NCI-H526 treated with DMSO at 0.1 percent for 48 hours (cell line): ENCODE measurements at regions not wholly inside any gene's neighbourhood (a gene's known extent, or its start where the extent isn't known, plus 50 kb on each side); places are given as distances from the start of the nearest gene placed in this dataset.

Source experiments
- DNase-seq: peaks from one replicate; lab custom pipeline; 2025; lab: John Stamatoyannopoulos, UW

DNA sequence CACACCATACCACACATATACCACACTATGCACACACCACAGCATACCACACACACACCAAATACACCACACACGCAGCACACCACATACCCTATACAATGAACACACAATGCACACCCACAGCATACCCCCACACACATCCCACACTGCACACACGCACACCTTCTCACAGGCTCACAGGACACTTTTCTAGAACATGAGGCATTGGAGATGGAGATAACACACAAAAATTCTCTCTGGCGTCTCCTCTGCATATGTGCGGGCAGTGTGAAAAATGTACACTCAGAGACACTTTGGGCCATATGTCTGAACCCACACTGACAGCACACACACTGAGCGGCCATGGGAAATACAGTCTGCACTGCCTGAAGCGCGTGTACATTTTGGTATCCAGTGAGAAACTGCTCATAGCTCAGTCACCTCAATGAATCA, 278.1 kb downstream of the GADD45G start:
- DNase-seq, result no peak

DNA sequence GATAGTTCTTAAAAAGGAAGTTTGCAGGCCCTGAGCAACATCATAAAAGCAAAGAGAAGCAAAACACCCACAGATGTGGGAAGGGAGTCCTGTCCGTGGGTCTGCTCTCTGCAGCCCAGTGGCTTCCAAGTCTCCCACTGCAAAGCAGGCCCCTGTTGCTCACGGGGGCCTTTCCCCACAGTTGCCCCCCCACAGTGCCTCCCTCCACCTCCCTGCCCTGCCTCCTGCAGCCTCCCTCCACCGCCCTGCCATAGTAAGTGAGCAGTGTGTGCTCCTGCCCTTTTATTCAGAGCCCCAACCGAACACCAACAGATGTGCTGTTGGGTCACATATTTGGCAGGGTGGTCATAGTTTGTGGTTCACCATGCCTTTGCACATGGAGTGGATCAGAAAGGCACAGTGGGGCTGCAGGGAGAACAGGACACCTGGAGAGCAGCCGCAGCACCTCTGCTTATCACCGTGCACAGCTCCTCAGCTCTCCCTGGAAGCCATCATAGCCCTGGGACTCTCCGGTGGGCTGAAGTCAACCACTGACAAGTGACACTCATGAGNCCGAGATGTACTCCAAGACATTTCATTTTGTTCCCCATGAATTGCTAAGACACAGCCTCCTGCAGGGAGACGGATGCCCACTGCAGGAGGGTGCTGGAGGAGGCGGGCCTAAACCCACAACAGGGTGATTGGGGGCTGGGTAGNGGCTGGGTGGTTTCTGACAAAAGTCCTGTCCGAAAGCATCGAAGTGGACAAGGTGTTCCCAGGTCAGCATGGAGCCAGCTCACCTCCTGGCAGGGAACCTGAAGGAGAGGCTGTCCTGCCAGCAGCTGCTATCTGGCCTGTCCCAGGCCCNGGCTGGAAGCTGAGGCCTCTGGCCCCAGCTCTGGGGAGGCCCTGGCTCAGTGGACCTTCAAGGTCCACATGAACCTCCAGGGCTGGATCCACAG, 278.9 kb downstream of the GADD45G start:
- DNase-seq, result no peak

- DNase-seq, result no peak
Observed at GRCh38 chr9:89884356-89885083, 279.7 kb downstream of the GADD45G start.

DNA sequence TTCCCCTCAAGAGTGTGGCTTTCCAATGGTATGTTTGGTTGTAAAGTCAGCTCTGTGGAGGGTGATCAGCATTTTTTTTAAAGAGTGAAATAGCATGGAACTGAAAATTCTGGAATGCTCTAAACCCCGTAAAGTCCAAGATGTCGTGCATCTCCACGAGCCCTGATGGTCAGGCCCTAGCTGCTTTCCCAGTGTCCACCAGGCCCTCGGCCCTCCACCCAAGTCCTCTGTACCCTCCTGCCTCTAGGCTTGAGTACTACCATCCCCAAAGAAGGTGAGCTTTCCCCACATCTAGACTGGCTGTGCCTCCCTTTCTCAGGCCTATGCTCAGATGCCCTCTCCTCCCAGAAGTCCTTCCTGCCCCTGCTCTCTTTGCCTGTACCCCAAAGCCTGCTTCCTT, 280.3 kb downstream of the GADD45G start:
- DNase-seq, result no peak

GRCh38 chr9:89886281-89886700, 281.5 kb downstream of the GADD45G start:
- DNase-seq, result no peak

- no peak for DNase-seq
Observed at GRCh38 chr9:89887286-89887685, 282.5 kb downstream of the GADD45G start.

DNA sequence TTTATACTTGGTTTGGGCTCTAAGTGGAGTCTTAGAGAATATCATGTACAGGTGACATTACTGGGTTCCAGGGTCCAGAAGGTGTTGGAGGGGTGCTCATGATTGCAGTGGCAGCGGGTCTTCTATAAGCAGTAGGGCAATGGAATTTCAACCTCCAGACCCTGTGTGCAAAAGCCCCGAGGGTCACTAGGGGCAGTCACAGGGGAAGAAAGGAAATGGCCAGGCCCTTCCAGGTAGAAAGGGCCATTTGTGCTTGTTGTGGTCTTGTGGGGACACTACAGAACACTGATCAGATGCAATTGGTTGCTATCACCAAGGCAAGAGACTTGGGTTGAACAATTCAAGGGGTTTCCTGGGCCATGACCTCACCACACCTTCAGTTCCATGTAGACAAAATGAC, 283.4 kb downstream of the GADD45G start:
- no peak for DNase-seq

DNA sequence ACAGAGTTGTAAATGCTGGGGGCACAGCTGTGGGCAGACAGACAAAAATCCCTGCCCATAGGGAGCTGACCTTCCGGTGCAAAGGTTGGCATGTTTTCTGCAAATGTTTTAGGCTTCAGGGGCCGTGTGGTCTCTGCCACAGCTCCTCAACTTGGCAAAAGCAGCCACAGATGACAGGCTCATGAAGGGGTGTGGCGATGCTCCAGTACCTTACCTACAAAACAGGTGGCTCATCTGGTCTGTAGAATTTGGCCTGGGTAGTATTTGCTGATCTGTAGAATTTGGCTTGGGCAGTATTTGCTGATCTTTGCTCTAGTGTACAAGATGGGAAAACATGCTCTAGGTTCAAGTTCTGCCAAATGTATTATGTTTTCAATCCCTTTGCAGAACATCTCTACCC, 283.9 kb downstream of the GADD45G start:
- DNase-seq, result no peak

- DNase-seq, result no peak
Observed at GRCh38 chr9:89889865-89890264, 285.1 kb downstream of the GADD45G start.

DNA sequence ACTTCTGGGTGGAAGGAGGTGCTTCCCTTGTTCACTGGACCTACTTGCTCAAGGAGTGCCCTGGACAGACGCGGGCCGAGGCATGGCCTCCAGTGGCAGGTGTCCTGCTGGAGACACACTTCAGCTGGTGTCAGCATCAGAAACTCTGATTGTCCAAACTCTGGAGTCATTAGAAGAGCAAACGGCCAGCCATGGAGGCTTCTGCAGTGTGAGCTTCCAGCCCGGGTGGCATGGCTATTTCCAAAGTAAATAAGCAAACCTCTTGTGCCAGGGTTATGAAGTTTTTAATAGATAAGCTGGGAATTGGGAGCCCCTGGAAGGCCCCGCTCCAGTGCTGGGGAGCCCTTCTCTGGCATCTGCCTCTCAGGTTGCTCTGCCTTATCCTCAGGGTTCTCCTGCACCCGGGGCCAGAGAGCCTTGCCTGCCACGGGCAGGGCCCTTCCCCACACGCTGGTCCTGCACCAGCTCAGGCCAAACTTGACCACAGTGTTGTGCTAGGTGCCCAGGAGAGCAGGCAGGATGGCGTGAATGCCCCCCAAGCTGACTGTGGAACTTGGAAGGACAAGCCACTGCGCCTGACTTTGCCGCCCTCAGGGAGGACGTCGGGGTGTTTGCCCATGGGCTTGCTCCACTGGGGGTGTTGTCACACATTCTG, 285.6 kb downstream of the GADD45G start:
- DNase-seq, result no peak

- DNase-seq, result no peak
Observed at GRCh38 chr9:89891221-89891590, 286.4 kb downstream of the GADD45G start.

GRCh38 chr9:89891591-89892304, 286.9 kb downstream of the GADD45G start:
- DNase-seq, result no peak

GRCh38 chr9:89892920-89893319, 288.1 kb downstream of the GADD45G start:
- DNase-seq, result no peak

DNA sequence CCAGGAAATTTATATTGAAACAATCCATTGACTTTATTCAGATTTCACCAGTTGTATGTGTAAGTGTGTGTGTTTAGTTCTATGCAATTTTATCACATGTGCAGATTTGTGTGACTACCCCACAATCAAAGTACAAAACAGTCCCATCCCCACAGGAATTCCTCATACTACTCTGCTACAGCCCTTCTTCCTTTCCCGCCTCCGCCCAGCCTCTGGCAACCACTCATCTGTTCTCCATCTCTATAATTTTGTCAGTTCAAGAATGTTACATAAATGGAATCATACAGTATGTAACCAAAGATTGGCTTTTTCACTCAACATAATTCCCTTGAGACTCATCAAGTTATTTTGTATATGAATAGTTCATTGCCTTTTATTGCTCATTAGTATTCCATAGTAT, 289.1 kb downstream of the GADD45G start:
- DNase-seq, result no peak

DNA sequence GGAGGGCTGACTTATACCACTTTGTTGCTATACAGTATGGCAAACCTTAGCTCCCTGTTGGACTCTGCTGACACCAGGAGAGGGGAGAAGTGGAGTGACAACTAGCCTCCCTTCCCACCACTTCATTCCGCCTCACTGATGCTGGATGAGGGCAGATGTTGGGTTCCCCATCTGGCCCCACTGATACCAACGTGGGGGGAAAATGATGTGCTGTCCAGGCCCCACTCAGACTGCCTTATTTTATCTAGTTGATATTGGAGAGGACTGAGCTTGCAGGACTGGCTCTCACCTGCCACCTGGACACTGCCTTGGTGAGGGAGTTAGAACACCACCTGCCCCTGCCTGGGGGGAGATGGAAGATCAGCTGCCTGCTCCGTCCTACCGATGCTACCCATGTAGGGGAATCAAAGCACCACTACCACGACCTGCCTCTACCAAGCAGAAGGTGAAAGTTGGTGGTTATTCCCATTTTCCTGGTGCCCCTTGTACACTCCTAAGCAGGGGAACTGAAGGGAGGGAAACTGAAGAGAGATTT, 292.1 kb downstream of the GADD45G start:
- no peak for DNase-seq

GRCh38 chr9:89899573-89899972, 294.8 kb downstream of the GADD45G start:
- no peak for DNase-seq

DNA sequence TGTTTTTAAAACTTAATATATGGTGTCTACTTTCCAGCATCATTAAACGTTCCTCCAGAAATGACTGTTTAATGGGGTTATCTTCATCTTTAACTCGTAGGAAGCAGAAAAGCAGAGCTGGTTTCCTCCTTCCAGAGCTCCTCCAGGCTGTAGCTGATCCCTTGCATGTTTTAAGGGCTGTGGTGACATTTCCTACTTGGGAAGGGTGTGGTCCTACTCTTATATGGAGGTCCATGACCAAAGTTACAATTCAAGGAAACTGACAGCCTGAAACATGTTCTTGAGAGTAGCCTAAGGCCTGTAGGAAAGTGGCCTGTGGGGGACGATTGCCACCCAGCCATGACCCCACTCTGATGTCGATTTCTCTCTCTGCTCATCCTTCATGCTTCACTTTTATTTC, 297.1 kb downstream of the GADD45G start:
- no peak for DNase-seq

DNA sequence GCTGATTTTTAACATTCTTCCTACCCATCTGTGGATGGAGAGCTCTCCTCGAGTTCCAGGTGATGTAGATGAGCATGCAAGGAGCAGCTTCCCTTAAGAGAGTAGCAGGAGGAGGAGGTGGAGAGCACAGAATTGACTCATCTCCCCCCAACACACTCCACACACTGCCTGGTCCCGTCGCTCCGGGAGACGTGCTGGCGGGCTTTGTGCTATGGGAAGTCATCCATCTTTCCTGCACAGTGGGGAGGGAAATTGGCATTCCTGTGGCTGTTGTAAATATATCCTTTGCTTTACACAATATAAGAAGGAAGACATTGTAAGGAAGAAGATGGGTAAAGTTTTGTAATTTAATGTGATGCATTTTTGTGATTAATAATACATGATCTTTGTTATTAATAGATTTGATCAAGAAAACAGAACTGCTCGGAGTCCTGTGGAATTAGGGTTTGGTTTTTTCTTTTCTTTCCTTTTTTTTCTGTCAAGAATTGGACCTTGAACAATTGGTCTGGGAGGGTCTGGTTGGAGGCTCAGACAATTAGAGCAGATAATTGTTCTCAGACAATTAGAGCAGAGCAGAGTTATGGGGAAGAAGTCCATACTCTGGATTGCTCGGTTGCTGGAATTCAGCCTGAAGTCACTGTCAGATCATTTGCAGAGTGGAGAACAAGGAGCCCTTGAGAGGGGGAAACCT, 297.8 kb downstream of the GADD45G start:
- DNase-seq, result no peak

GRCh38 chr9:89903141-89903475, 298.3 kb downstream of the GADD45G start:
- DNase-seq, result no peak

GRCh38 chr9:89905606-89906338, 301.0 kb downstream of the GADD45G start:
- no peak for DNase-seq
